ENCODE measurements at regions not wholly inside any gene's neighbourhood (a gene's known extent, or its start where the extent isn't known, plus 50 kb on each side); places are given as distances from the start of the nearest gene placed in this dataset.

DNA sequence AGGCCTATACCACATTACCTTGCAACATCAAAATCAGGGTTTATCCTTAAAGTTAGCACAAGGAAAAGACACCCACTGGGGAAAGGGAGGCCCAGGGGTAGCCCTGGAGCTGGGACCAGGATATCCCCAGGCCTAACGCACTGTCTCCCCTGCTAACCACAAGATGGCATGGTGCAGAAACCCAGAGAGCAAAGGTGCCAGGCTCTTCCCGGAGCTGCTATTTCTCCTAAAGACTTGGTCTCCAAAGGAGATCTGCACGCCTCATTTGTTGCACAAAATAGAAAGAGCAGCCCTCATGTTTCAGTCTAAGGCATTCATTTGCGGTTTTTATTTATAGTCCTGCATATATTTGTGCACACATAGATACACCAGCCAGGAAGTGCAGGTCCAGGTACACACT lies 408.6 kb downstream of the SOX9 start:
- BruUV-seq (replicated peaks) = no TSS peak
- CTCF ChIA-PET = interaction anchor here (3.4 kb wide), 1 partner anchor 11 kb away, joined by 16 read pairs; no protein-coding TSS in a partner anchor

GRCh38 chr17:72530454-72530853 lies 409.6 kb downstream of the SOX9 start:
- TF ChIP-seq CTCF (IDR thresholded peaks at IDR 0.05; ENCODE audit: unreplicated experiment) = no peak
- ChIA-PET CTCF (interaction anchor here (1.2 to 3.4 kb wide), 2 partner anchors 9 to 30 kb away, joined by 4 to 16 read pairs; no protein-coding TSS in a partner anchor), POLR2A (interaction anchor here (0.6 kb wide), 1 partner anchor 364 kb away, joined by 4 read pairs; no protein-coding TSS in a partner anchor)
- Mint-ChIP-seq H3K27me3 (ENCODE audit: insufficient read depth, unreplicated experiment) (no peaks in the 10 kb centered on the region), H3K9me3 (ENCODE audit: unreplicated experiment) (no peaks in the 10 kb centered on the region), H3K4me1 (ENCODE audit: insufficient read depth, unreplicated experiment) (peaks cover 36% of the 10 kb centered on the region), H3K36me3 (ENCODE audit: insufficient read depth, unreplicated experiment) (peaks cover 49% of the 10 kb centered on the region), H3K27ac (ENCODE audit: low read depth, unreplicated experiment) (no peak overlapping the region), H3K4me3 (ENCODE audit: unreplicated experiment) (no peak overlapping the region)
- BruUV-seq (replicated peaks) = no TSS peak
- DNase-seq (ENCODE audit: unreplicated experiment) = no peak
- intact Hi-C loops (cut with micrococcal nuclease) = no loop called here

More for the DNA sequence above, 408.6 kb downstream of the SOX9 start:
- H3K27ac Mint-ChIP-seq (ENCODE audit: low read depth, unreplicated experiment) = no peak overlapping the region
- no peak overlapping the region for H3K4me3 Mint-ChIP-seq (ENCODE audit: unreplicated experiment)
- TF ChIP-seq CTCF (IDR thresholded peaks at IDR 0.05; ENCODE audit: unreplicated experiment) = no peak
- no peaks in the 10 kb centered on the region for H3K9me3 Mint-ChIP-seq (ENCODE audit: unreplicated experiment)
- DNase-seq (ENCODE audit: unreplicated experiment) = no peak
- H3K36me3 Mint-ChIP-seq (ENCODE audit: insufficient read depth, unreplicated experiment) = peaks cover 42% of the 10 kb centered on the region
- peaks cover 43% of the 10 kb centered on the region for H3K4me1 Mint-ChIP-seq (ENCODE audit: insufficient read depth, unreplicated experiment)
- POLR2A ChIA-PET = no interaction called here
- H3K27me3 Mint-ChIP-seq (ENCODE audit: insufficient read depth, unreplicated experiment) = no peaks in the 10 kb centered on the region
- intact Hi-C loops (cut with micrococcal nuclease) = no loop called here

DNA sequence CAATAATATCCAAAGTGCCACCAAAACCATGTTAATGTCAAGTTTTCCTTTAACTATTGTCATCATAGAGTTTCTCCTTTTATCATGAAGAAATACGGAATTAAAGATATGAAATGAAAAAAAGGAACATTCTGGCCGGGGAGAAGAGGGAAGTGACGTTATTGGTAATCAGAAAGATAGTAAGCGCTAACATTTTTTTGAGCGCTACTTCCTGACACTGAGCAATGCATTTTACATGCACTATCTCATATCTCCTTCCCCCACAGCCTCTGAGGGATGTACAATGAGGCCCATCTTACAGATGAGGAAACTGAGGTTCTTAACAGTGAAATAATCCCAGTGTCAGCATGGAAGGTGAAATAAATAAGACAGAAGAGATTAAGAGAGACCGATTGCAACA lies 410.9 kb downstream of the SOX9 start:
- TF ChIP-seq CTCF (IDR thresholded peaks at IDR 0.05; ENCODE audit: unreplicated experiment) = no peak
- ChIA-PET POLR2A (no interaction called here), CTCF (no interaction called here)
- H3K27me3 Mint-ChIP-seq (ENCODE audit: insufficient read depth, unreplicated experiment) = no peaks in the 10 kb centered on the region
- intact Hi-C loops (cut with micrococcal nuclease) = no loop called here
- H3K36me3 Mint-ChIP-seq (ENCODE audit: insufficient read depth, unreplicated experiment) = peaks cover 52% of the 10 kb centered on the region
- DNase-seq (ENCODE audit: unreplicated experiment) = no peak
- H3K4me1 Mint-ChIP-seq (ENCODE audit: insufficient read depth, unreplicated experiment) = peaks cover 34% of the 10 kb centered on the region
- H3K4me3 Mint-ChIP-seq (ENCODE audit: unreplicated experiment) = no peak overlapping the region
- H3K9me3 Mint-ChIP-seq (ENCODE audit: unreplicated experiment) = no peaks in the 10 kb centered on the region
- no TSS peak for BruUV-seq (replicated peaks)
- H3K27ac Mint-ChIP-seq (ENCODE audit: low read depth, unreplicated experiment) = no peak overlapping the region

- Mint-ChIP-seq H3K4me1 (ENCODE audit: insufficient read depth, unreplicated experiment) (peaks cover 29% of the 10 kb centered on the region), H3K9me3 (ENCODE audit: unreplicated experiment) (no peaks in the 10 kb centered on the region), H3K27ac (ENCODE audit: low read depth, unreplicated experiment) (no peak overlapping the region), H3K36me3 (ENCODE audit: insufficient read depth, unreplicated experiment) (peaks cover 47% of the 10 kb centered on the region), H3K27me3 (ENCODE audit: insufficient read depth, unreplicated experiment) (no peaks in the 10 kb centered on the region), H3K4me3 (ENCODE audit: unreplicated experiment) (no peak overlapping the region)
- TF ChIP-seq CTCF (IDR thresholded peaks at IDR 0.05; ENCODE audit: unreplicated experiment) = no peak
- no TSS peak for BruUV-seq (replicated peaks)
- intact Hi-C loops (cut with micrococcal nuclease) = no loop called here
- ChIA-PET CTCF (no interaction called here), POLR2A (no interaction called here)
- DNase-seq (ENCODE audit: unreplicated experiment) = no peak
These were observed 413.4 kb downstream of the SOX9 start for GRCh38 chr17:72534265-72534664.
